RPMI8226 (cell line): ENCODE measurements at regions not wholly inside any gene's neighbourhood (a gene's known extent, or its start where the extent isn't known, plus 50 kb on each side); places are given as distances from the start of the nearest gene placed in this dataset.

ENCODE experiments used
- DNase-seq: peaks from one replicate; pipeline ENCODE4 v3.0.0-alpha.2; 2015

GRCh38 chr11:82365351-82365750, 368.3 kb downstream of the FAM181B start:
- DNase-seq, result no peak

- DNase-seq, result no peak
Measured at GRCh38 chr11:82356316-82356715, 377.3 kb downstream of the FAM181B start.

- DNase-seq, result no peak
Measured at GRCh38 chr11:82355313-82355823, 378.3 kb downstream of the FAM181B start.

GRCh38 chr11:82326853-82327252, 406.8 kb downstream of the FAM181B start:
- no peak for DNase-seq

GRCh38 chr11:82321206-82321605, 412.5 kb downstream of the FAM181B start:
- DNase-seq, result no peak

GRCh38 chr11:82315093-82315492, 418.6 kb downstream of the FAM181B start:
- DNase-seq, result peak; percentile 44

- no peak for DNase-seq
Measured at GRCh38 chr11:82308979-82309378, 424.7 kb downstream of the FAM181B start.

GRCh38 chr11:82305123-82305522, 428.5 kb downstream of the FAM181B start:
- DNase-seq, result no peak

GRCh38 chr11:82303671-82304070, 430.0 kb downstream of the FAM181B start:
- no peak for DNase-seq

- DNase-seq, result no peak
Measured at GRCh38 chr11:82288471-82288870, 445.2 kb downstream of the FAM181B start.

GRCh38 chr11:82270870-82271269, 462.8 kb downstream of the FAM181B start:
- no peak for DNase-seq

- DNase-seq, result no peak
Measured at GRCh38 chr11:82268627-82269026, 465.0 kb downstream of the FAM181B start.

GRCh38 chr11:82267186-82267585, 466.5 kb downstream of the FAM181B start:
- DNase-seq, result no peak

- no peak for DNase-seq
Measured at GRCh38 chr11:82261367-82261766, 472.3 kb downstream of the FAM181B start.

- DNase-seq, result no peak
Measured at GRCh38 chr11:82250047-82250446, 483.6 kb downstream of the FAM181B start.

GRCh38 chr11:82246926-82247325, 486.7 kb downstream of the FAM181B start:
- no peak for DNase-seq

GRCh38 chr11:82239498-82239897, 494.2 kb downstream of the FAM181B start:
- no peak for DNase-seq

- DNase-seq, result no peak
Measured at GRCh38 chr11:82234256-82234655, 499.4 kb downstream of the FAM181B start.

- no peak for DNase-seq
Measured at GRCh38 chr11:82233201-82233600, 500.5 kb downstream of the FAM181B start.

- DNase-seq, result peak; percentile 48
Measured at GRCh38 chr11:82229341-82229740, 504.3 kb downstream of the FAM181B start.

GRCh38 chr11:82225930-82226329, 507.7 kb downstream of the FAM181B start:
- DNase-seq, result no peak

GRCh38 chr11:82225502-82225901, 508.2 kb downstream of the FAM181B start:
- DNase-seq, result no peak

GRCh38 chr11:82216927-82217570, 516.6 kb downstream of the FAM181B start:
- DNase-seq, result no peak

GRCh38 chr11:82210011-82210410, 523.7 kb downstream of the FAM181B start:
- DNase-seq, result no peak

GRCh38 chr11:82195283-82195682, 538.4 kb downstream of the FAM181B start:
- DNase-seq, result no peak
